Liver (tissue), 8 donors: ENCODE measurements at regions not wholly inside any gene's neighbourhood (a gene's known extent, or its start where the extent isn't known, plus 50 kb on each side); places are given as distances from the start of the nearest gene placed in this dataset.

Experiments
- DNase-seq: peaks from one replicate; pipeline ENCODE4 v3.0.0-alpha.2; 2017; ENCODE audit warnings: low spot score
- H3K27ac ChIP-seq, 2 donors: one replicate each; pipeline ENCODE4 v1.7.0; 2013; ENCODE audit warnings: inconsistent platforms in 2 of 2, low read length in 2 of 2, control low read depth in 1 of 2, low read depth in 1 of 2, mild to moderate bottlenecking in 1 of 2
- H3K27me3 ChIP-seq, 4 donors: one replicate each; pipeline versions ENCODE4 v1.6.1 to v1.7.0; 2013; ENCODE audit warnings: low read length in 3 of 4, inconsistent platforms in 1 of 4, mild to moderate bottlenecking in 1 of 4, moderate library complexity in 1 of 4; ENCODE audit not compliant: control insufficient read depth in 4 of 4, insufficient read depth in 4 of 4
- H3K36me3 ChIP-seq, 4 donors: one replicate each; pipeline versions ENCODE4 v1.6.1 to v1.7.0; 2013; ENCODE audit warnings: low read length in 3 of 4, mild to moderate bottlenecking in 3 of 4, low read depth in 1 of 4, moderate library complexity in 1 of 4; ENCODE audit not compliant: control insufficient read depth in 4 of 4, insufficient read depth in 3 of 4
- H3K4me1 ChIP-seq, 4 donors: one replicate each; pipeline versions ENCODE4 v1.6.1 to v1.7.0; 2013; ENCODE audit warnings: low read length in 3 of 4, mild to moderate bottlenecking in 3 of 4, moderate library complexity in 1 of 4; ENCODE audit not compliant: control insufficient read depth in 4 of 4, insufficient read depth in 4 of 4
- H3K4me3 ChIP-seq, 3 donors: one replicate each; pipeline versions ENCODE4 v1.6.1 to v1.7.0; 2013; ENCODE audit warnings: low read length in 3 of 3, control low read depth in 1 of 3, low read depth in 1 of 3, mild to moderate bottlenecking in 1 of 3
- H3K9ac ChIP-seq, 2 donors: one replicate each; pipeline ENCODE4 v1.7.0; 2013; ENCODE audit warnings: low read length in 2 of 2, mild to moderate bottlenecking in 2 of 2, moderate library complexity in 2 of 2, control low read depth in 1 of 2, low read depth in 1 of 2
- H3K9me3 ChIP-seq, 4 donors: one replicate each; pipeline versions ENCODE4 v1.6.1 to v1.7.0; 2013; ENCODE audit warnings: low read length in 3 of 4; ENCODE audit not compliant: control insufficient read depth in 4 of 4
- ATF3 ChIP-seq: IDR thresholded peaks from 2 replicates; pipeline ENCODE4 v1.6.1; 2016; ENCODE audit warnings: antibody characterized with exemption
- EGR1 ChIP-seq, 2 donors: IDR thresholded peaks; 2 replicates each; pipeline ENCODE4 v1.6.1; 2016 to 2018; ENCODE audit warnings: antibody characterized with exemption in 2 of 2, low read depth in 2 of 2
- FOXA1 ChIP-seq: IDR thresholded peaks from 2 replicates; pipeline ENCODE4 v1.6.1; 2016; ENCODE audit warnings: antibody characterized with exemption
- FOXA2 ChIP-seq: IDR thresholded peaks from 2 replicates; pipeline ENCODE4 v1.6.1; 2016; ENCODE audit warnings: antibody characterized with exemption
- HNF4A ChIP-seq, 2 donors: conservative IDR thresholded peaks; 2 replicates each; pipeline ENCODE4 v1.6.1; 2016; ENCODE audit warnings: antibody characterized with exemption in 2 of 2, mild to moderate bottlenecking in 2 of 2
- HNF4G ChIP-seq: IDR thresholded peaks from 2 replicates; pipeline ENCODE4 v1.6.1; 2016; ENCODE audit warnings: antibody characterized with exemption
- JUND ChIP-seq, 2 donors: IDR thresholded peaks; 2 replicates each; pipeline ENCODE4 v1.6.1; 2016; ENCODE audit warnings: antibody characterized with exemption in 2 of 2
- NR2F2 ChIP-seq: IDR thresholded peaks from 2 replicates; pipeline ENCODE4 v1.6.1; 2016; ENCODE audit warnings: antibody characterized with exemption
- RAD21 ChIP-seq, 2 donors: IDR thresholded peaks; 2 replicates each; pipeline ENCODE4 v1.6.1; 2016; ENCODE audit warnings: antibody characterized with exemption in 2 of 2, mild to moderate bottlenecking in 2 of 2
- RXRA ChIP-seq, 2 donors: IDR thresholded peaks; 2 replicates each; pipeline ENCODE4 v1.6.1; 2017 to 2018; ENCODE audit warnings: antibody characterized with exemption in 2 of 2, mild to moderate bottlenecking in 1 of 2
- SP1 ChIP-seq: IDR thresholded peaks from 2 replicates; pipeline ENCODE4 v1.6.1; 2018; ENCODE audit warnings: antibody characterized with exemption, mild to moderate bottlenecking
- TAF1 ChIP-seq: conservative IDR thresholded peaks from 2 replicates; pipeline ENCODE4 v1.6.1; 2016; ENCODE audit warnings: antibody characterized with exemption, mild to moderate bottlenecking
- YY1 ChIP-seq: IDR thresholded peaks from 2 replicates; pipeline ENCODE4 v1.6.1; 2016; ENCODE audit warnings: antibody characterized with exemption, mild to moderate bottlenecking
- WGBS: extraction: QIAGEN DNeasy Blood & Tissue Kit; methylation state at CpG from one replicate; pipeline ENCODE4 v1.1.7; 2013; 5-methylcytosine and 5-hydroxymethylcytosine counted together
- TF ChIP-seq, protein P1 (sequence below): IDR thresholded peaks from 2 replicates; pipeline ENCODE4 v1.6.1; 2016; ENCODE audit warnings: antibody characterized with exemption
- TF ChIP-seq, protein P2 (sequence below): fragments of 150-350 bp; IDR thresholded peaks from 2 replicates; pipeline ENCODE4 v1.5.1; 2017; ENCODE audit warnings: improper control_type of control experiment, low read depth, low read length; ENCODE audit not compliant: missing input control
- donor health status: healthy.
- donor health status: healthy.
- donor health status: healthy.
- donor health status: healthy.
- donor health status: healthy.

GRCh38 chr5:93243481-93243880 is 337.5 kb downstream of the NR2F1-AS1 start:
- no peaks in the 10 kb centered on the region for H3K36me3 ChIP-seq
- H3K4me1 ChIP-seq = no peaks in the 10 kb centered on the region
- no peak overlapping the region for H3K27ac ChIP-seq
- no peaks in the 10 kb centered on the region for H3K27me3 ChIP-seq
- no peaks in the 10 kb centered on the region for H3K9me3 ChIP-seq
- 72% methylated on average over 1 of the region's 1 CpG for WGBS
- TF ChIP-seq HNF4G = no peak
- no peak overlapping the region for H3K4me3 ChIP-seq
- DNase-seq = no peak
- no peak overlapping the region for H3K9ac ChIP-seq

- Histone ChIP-seq H3K4me3 (no peak overlapping the region), H3K27me3 (no peaks in the 10 kb centered on the region), H3K36me3 (no peaks in the 10 kb centered on the region), H3K9ac (no peak overlapping the region), H3K27ac (no peak overlapping the region), H3K4me1 (no peaks in the 10 kb centered on the region), H3K9me3 (no peaks in the 10 kb centered on the region)
- no peak for DNase-seq
- 86% methylated on average over 5 of the region's 5 CpGs for WGBS
- no peak for TF ChIP-seq RAD21 (IDR thresholded peaks at IDR 0.05)
- TF ChIP-seq, protein P1, sequence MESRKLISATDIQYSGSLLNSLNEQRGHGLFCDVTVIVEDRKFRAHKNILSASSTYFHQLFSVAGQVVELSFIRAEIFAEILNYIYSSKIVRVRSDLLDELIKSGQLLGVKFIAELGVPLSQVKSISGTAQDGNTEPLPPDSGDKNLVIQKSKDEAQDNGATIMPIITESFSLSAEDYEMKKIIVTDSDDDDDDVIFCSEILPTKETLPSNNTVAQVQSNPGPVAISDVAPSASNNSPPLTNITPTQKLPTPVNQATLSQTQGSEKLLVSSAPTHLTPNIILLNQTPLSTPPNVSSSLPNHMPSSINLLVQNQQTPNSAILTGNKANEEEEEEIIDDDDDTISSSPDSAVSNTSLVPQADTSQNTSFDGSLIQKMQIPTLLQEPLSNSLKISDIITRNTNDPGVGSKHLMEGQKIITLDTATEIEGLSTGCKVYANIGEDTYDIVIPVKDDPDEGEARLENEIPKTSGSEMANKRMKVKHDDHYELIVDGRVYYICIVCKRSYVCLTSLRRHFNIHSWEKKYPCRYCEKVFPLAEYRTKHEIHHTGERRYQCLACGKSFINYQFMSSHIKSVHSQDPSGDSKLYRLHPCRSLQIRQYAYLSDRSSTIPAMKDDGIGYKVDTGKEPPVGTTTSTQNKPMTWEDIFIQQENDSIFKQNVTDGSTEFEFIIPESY = no peak
- TF ChIP-seq TAF1 = no peak
- TF ChIP-seq SP1 = no peak
- no peak for TF ChIP-seq JUND (IDR thresholded peaks at IDR 0.05)
- no peak for TF ChIP-seq RXRA (IDR thresholded peaks at IDR 0.05)
- TF ChIP-seq HNF4G = no peak
Measured at GRCh38 chr5:93240228-93240834, 340.7 kb downstream of the NR2F1-AS1 start.

DNA sequence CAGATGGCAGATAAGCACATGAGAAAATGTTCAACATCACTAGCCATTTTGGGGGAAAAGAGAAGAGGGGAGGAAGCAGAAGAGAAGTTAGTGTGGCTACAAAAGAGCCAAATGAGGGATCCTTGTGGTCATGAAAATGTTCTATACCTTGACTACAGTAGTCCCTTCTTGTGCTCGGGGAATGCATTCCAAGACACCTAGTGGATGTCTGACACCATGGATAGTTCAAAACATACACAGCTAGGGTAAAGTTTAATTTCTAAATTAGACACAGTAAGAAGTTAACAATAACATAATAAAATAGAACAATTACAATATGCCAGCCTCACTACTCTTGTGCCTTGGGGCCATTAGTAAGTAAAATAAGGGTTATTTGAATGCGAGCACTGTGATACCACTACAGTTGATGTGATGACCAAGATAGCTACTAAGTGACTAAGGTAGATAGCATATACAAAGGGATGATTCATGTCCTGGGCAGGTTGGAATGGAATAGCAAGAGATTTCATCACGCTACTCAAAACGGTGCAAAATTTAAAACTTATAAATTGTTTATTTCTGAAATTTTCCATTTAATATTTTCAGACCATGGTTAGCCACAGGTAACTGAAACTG is 344.1 kb downstream of the NR2F1-AS1 start:
- Histone ChIP-seq H3K27me3 (no peaks in the 10 kb centered on the region), H3K9ac (no peak overlapping the region), H3K36me3 (no peaks in the 10 kb centered on the region), H3K4me1 (no peaks in the 10 kb centered on the region), H3K4me3 (no peak overlapping the region), H3K27ac (no peak overlapping the region), H3K9me3 (no peaks in the 10 kb centered on the region)
- 93% methylated on average over 4 of the region's 4 CpGs for WGBS
- no peak for DNase-seq
- TF ChIP-seq RXRA (IDR thresholded peaks at IDR 0.05) (no peak), EGR1 (IDR thresholded peaks at IDR 0.05; ENCODE audit: low read depth in 2 of 2) (no peak), TAF1 (no peak), FOXA2 (no peak), NR2F2 (no peak), RAD21 (IDR thresholded peaks at IDR 0.05) (no peak), ATF3 (no peak), JUND (IDR thresholded peaks at IDR 0.05) (no peak), YY1 (no peak), HNF4G (no peak), HNF4A (conservative IDR thresholded peaks at IDR 0.05) (no peak), FOXA1 (no peak)
- TF ChIP-seq, protein P2, sequence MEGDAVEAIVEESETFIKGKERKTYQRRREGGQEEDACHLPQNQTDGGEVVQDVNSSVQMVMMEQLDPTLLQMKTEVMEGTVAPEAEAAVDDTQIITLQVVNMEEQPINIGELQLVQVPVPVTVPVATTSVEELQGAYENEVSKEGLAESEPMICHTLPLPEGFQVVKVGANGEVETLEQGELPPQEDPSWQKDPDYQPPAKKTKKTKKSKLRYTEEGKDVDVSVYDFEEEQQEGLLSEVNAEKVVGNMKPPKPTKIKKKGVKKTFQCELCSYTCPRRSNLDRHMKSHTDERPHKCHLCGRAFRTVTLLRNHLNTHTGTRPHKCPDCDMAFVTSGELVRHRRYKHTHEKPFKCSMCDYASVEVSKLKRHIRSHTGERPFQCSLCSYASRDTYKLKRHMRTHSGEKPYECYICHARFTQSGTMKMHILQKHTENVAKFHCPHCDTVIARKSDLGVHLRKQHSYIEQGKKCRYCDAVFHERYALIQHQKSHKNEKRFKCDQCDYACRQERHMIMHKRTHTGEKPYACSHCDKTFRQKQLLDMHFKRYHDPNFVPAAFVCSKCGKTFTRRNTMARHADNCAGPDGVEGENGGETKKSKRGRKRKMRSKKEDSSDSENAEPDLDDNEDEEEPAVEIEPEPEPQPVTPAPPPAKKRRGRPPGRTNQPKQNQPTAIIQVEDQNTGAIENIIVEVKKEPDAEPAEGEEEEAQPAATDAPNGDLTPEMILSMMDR = no peak
- TF ChIP-seq, protein P1 = no peak
